ENCODE measurements at regions not wholly inside any gene's neighbourhood (a gene's known extent, or its start where the extent isn't known, plus 50 kb on each side); places are given as distances from the start of the nearest gene placed in this dataset.

GRCh38 chr16:25571712-25572111 lies 120.0 kb upstream of the HS3ST4 start:
- Histone ChIP-seq H4K20me1 (replicated peaks; ENCODE audit: insufficient read depth) (no peaks in the 10 kb centered on the region), H3K27ac (ENCODE audit: low read depth) (no peak overlapping the region), H3K4me1 (ENCODE audit: insufficient read depth) (no peaks in the 10 kb centered on the region), H3K4me3 (no peak overlapping the region), H3K79me2 (replicated peaks; ENCODE audit: insufficient read depth) (no peaks in the 10 kb centered on the region), H3F3A (replicated peaks; ENCODE audit: low read depth) (no peaks in the 10 kb centered on the region), H3K4me2 (no peak overlapping the region), H3K9me2 (ENCODE audit: insufficient read depth) (no peaks in the 10 kb centered on the region), H2AFZ (no peak overlapping the region), H3K27me3 (ENCODE audit: insufficient read depth) (no peaks in the 10 kb centered on the region), H3K36me3 (ENCODE audit: insufficient read depth) (no peaks in the 10 kb centered on the region; the same call in 1 of the 2 replicates)
- DNase-seq (ENCODE audit: low spot score) (no peak), ATAC-seq (no peak)
- Mint-ChIP-seq H3K9me3 (peaks cover 76% of the 10 kb centered on the region), H3K36me3 (ENCODE audit: low read depth) (peaks cover 18% of the 10 kb centered on the region), H3K4me3 (no peak overlapping the region), H3K27ac (no peak overlapping the region), H3K4me1 (peaks cover 4% of the 10 kb centered on the region; the same call in 2 of the 3 replicates), H3K27me3 (ENCODE audit: insufficient read depth, low read depth, poor library complexity) (peaks cover 4% of the 10 kb centered on the region)
- TF ChIP-seq, protein P1, sequence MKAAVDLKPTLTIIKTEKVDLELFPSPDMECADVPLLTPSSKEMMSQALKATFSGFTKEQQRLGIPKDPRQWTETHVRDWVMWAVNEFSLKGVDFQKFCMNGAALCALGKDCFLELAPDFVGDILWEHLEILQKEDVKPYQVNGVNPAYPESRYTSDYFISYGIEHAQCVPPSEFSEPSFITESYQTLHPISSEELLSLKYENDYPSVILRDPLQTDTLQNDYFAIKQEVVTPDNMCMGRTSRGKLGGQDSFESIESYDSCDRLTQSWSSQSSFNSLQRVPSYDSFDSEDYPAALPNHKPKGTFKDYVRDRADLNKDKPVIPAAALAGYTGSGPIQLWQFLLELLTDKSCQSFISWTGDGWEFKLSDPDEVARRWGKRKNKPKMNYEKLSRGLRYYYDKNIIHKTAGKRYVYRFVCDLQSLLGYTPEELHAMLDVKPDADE (IDR thresholded peaks at IDR 0.05), result no peak
- TF ChIP-seq JUNB (IDR thresholded peaks at IDR 0.05; ENCODE audit: unreplicated experiment), result no peak
- no peak for TF ChIP-seq STAT1 (IDR thresholded peaks at IDR 0.05; ENCODE audit: unreplicated experiment)
- TF ChIP-seq CTCF (conservative IDR thresholded peaks at IDR 0.05; ENCODE audit: low read depth in 2 of 2), result no peak
- TF ChIP-seq NANOG (IDR thresholded peaks at IDR 0.05; ENCODE audit: borderline replicate concordance), result no peak
- TF ChIP-seq CREB1 (CRISPR knock-in tag; IDR thresholded peaks at IDR 0.05; ENCODE audit: low read depth), result no peak
- TF ChIP-seq EZH2 (IDR thresholded peaks at IDR 0.05; ENCODE audit: low read depth, unreplicated experiment), result no peak
- TF ChIP-seq, protein P2, sequence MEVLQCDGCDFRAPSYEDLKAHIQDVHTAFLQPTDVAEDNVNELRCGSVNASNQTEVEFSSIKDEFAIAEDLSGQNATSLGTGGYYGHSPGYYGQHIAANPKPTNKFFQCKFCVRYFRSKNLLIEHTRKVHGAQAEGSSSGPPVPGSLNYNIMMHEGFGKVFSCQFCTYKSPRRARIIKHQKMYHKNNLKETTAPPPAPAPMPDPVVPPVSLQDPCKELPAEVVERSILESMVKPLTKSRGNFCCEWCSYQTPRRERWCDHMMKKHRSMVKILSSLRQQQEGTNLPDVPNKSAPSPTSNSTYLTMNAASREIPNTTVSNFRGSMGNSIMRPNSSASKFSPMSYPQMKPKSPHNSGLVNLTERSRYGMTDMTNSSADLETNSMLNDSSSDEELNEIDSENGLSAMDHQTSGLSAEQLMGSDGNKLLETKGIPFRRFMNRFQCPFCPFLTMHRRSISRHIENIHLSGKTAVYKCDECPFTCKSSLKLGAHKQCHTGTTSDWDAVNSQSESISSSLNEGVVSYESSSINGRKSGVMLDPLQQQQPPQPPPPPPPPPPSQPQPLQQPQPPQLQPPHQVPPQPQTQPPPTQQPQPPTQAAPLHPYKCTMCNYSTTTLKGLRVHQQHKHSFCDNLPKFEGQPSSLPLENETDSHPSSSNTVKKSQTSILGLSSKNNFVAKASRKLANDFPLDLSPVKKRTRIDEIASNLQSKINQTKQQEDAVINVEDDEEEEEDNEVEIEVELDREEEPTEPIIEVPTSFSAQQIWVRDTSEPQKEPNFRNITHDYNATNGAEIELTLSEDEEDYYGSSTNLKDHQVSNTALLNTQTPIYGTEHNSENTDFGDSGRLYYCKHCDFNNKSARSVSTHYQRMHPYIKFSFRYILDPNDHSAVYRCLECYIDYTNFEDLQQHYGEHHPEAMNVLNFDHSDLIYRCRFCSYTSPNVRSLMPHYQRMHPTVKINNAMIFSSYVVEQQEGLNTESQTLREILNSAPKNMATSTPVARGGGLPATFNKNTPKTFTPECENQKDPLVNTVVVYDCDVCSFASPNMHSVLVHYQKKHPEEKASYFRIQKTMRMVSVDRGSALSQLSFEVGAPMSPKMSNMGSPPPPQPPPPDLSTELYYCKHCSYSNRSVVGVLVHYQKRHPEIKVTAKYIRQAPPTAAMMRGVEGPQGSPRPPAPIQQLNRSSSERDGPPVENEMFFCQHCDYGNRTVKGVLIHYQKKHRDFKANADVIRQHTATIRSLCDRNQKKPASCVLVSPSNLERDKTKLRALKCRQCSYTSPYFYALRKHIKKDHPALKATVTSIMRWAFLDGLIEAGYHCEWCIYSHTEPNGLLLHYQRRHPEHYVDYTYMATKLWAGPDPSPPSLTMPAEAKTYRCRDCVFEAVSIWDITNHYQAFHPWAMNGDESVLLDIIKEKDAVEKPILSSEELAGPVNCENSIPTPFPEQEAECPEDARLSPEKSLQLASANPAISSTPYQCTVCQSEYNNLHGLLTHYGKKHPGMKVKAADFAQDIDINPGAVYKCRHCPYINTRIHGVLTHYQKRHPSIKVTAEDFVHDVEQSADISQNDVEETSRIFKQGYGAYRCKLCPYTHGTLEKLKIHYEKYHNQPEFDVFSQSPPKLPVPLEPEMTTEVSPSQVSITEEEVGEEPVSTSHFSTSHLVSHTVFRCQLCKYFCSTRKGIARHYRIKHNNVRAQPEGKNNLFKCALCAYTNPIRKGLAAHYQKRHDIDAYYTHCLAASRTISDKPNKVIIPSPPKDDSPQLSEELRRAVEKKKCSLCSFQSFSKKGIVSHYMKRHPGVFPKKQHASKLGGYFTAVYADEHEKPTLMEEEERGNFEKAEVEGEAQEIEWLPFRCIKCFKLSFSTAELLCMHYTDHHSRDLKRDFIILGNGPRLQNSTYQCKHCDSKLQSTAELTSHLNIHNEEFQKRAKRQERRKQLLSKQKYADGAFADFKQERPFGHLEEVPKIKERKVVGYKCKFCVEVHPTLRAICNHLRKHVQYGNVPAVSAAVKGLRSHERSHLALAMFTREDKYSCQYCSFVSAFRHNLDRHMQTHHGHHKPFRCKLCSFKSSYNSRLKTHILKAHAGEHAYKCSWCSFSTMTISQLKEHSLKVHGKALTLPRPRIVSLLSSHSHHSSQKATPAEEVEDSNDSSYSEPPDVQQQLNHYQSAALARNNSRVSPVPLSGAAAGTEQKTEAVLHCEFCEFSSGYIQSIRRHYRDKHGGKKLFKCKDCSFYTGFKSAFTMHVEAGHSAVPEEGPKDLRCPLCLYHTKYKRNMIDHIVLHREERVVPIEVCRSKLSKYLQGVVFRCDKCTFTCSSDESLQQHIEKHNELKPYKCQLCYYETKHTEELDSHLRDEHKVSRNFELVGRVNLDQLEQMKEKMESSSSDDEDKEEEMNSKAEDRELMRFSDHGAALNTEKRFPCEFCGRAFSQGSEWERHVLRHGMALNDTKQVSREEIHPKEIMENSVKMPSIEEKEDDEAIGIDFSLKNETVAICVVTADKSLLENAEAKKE (CRISPR knock-in tag; IDR thresholded peaks at IDR 0.05), result no peak

Measured in GM23338 (cell line).